ES-I3 (cell line): ENCODE measurements at regions not wholly inside any gene's neighbourhood (a gene's known extent, or its start where the extent isn't known, plus 50 kb on each side); places are given as distances from the start of the nearest gene placed in this dataset.

Source experiments
- H3K36me3 ChIP-seq: 2 replicates; pipeline ENCODE4 v1.6.1; 2013; ENCODE audit warnings: mild to moderate bottlenecking, low read length, control low read depth, moderate library complexity; ENCODE audit not compliant: insufficient read depth
- H3K4me1 ChIP-seq: 2 replicates; pipeline ENCODE4 v1.6.1; 2013; ENCODE audit warnings: mild to moderate bottlenecking, control low read depth, low read length; ENCODE audit not compliant: insufficient read depth
- H3K9ac ChIP-seq: 2 replicates; pipeline ENCODE4 v1.6.1; 2013; ENCODE audit warnings: low read depth, mild to moderate bottlenecking, low read length, moderate library complexity
- H3K9me3 ChIP-seq: 2 replicates; pipeline ENCODE4 v1.6.1; 2013; ENCODE audit warnings: mild to moderate bottlenecking, low read length, moderate library complexity; ENCODE audit not compliant: control insufficient read depth, insufficient read depth

GRCh38 chr2:122244598-122245229, 489.3 kb downstream of the TSN start:
- Histone ChIP-seq H3K4me1 (no peaks in the 10 kb centered on the region), H3K9ac (no peak overlapping the region), H3K36me3 (no peaks in the 10 kb centered on the region), H3K9me3 (no peaks in the 10 kb centered on the region)

- H3K9me3 ChIP-seq, result no peaks in the 10 kb centered on the region
- H3K4me1 ChIP-seq, result no peaks in the 10 kb centered on the region
- H3K36me3 ChIP-seq, result no peaks in the 10 kb centered on the region
- no peak overlapping the region for H3K9ac ChIP-seq
Observed at GRCh38 chr2:122249673-122250072, 494.2 kb downstream of the TSN start.

GRCh38 chr2:122251158-122251557, 495.7 kb downstream of the TSN start:
- no peaks in the 10 kb centered on the region for H3K9me3 ChIP-seq
- no peaks in the 10 kb centered on the region for H3K36me3 ChIP-seq
- no peaks in the 10 kb centered on the region for H3K4me1 ChIP-seq
- H3K9ac ChIP-seq, result no peak overlapping the region

- Histone ChIP-seq H3K4me1 (no peaks in the 10 kb centered on the region), H3K9ac (no peak overlapping the region), H3K9me3 (no peaks in the 10 kb centered on the region), H3K36me3 (no peaks in the 10 kb centered on the region)
Observed at GRCh38 chr2:122251566-122251965, 496.1 kb downstream of the TSN start.

GRCh38 chr2:122255924-122256323, 500.5 kb downstream of the TSN start:
- no peak overlapping the region for H3K9ac ChIP-seq
- H3K4me1 ChIP-seq, result no peaks in the 10 kb centered on the region
- H3K36me3 ChIP-seq, result no peaks in the 10 kb centered on the region
- no peaks in the 10 kb centered on the region for H3K9me3 ChIP-seq

- Histone ChIP-seq H3K36me3 (no peaks in the 10 kb centered on the region), H3K9me3 (no peaks in the 10 kb centered on the region), H3K9ac (no peak overlapping the region), H3K4me1 (no peaks in the 10 kb centered on the region)
Observed at GRCh38 chr2:122261911-122262310, 506.5 kb downstream of the TSN start.

- Histone ChIP-seq H3K36me3 (no peaks in the 10 kb centered on the region), H3K9ac (no peak overlapping the region), H3K4me1 (no peaks in the 10 kb centered on the region), H3K9me3 (no peaks in the 10 kb centered on the region)
Observed at GRCh38 chr2:122263746-122264145, 508.3 kb downstream of the TSN start.

GRCh38 chr2:122266636-122267035, 511.2 kb downstream of the TSN start:
- no peak overlapping the region for H3K9ac ChIP-seq
- H3K9me3 ChIP-seq, result no peaks in the 10 kb centered on the region
- no peaks in the 10 kb centered on the region for H3K4me1 ChIP-seq
- H3K36me3 ChIP-seq, result no peaks in the 10 kb centered on the region

- Histone ChIP-seq H3K9me3 (no peaks in the 10 kb centered on the region), H3K36me3 (no peaks in the 10 kb centered on the region), H3K4me1 (no peaks in the 10 kb centered on the region), H3K9ac (no peak overlapping the region)
Observed at GRCh38 chr2:122267947-122268346, 512.5 kb downstream of the TSN start.

GRCh38 chr2:122273785-122274419, 518.5 kb downstream of the TSN start:
- Histone ChIP-seq H3K9me3 (no peaks in the 10 kb centered on the region), H3K9ac (no peak overlapping the region), H3K4me1 (no peaks in the 10 kb centered on the region), H3K36me3 (no peaks in the 10 kb centered on the region)

GRCh38 chr2:122277956-122278355, 522.5 kb downstream of the TSN start:
- Histone ChIP-seq H3K9me3 (no peaks in the 10 kb centered on the region; the same call in 1 of the 2 replicates), H3K36me3 (no peaks in the 10 kb centered on the region), H3K4me1 (no peaks in the 10 kb centered on the region), H3K9ac (no peak overlapping the region)

GRCh38 chr2:122300758-122301157, 545.3 kb downstream of the TSN start:
- Histone ChIP-seq H3K4me1 (no peaks in the 10 kb centered on the region), H3K9ac (no peak overlapping the region), H3K9me3 (no peaks in the 10 kb centered on the region), H3K36me3 (no peaks in the 10 kb centered on the region; the same call in 1 of the 2 replicates)

GRCh38 chr2:122307763-122308162, 552.3 kb downstream of the TSN start:
- Histone ChIP-seq H3K9ac (no peak overlapping the region), H3K4me1 (no peaks in the 10 kb centered on the region), H3K9me3 (no peaks in the 10 kb centered on the region), H3K36me3 (no peaks in the 10 kb centered on the region)

GRCh38 chr2:122315306-122315705, 559.9 kb downstream of the TSN start:
- Histone ChIP-seq H3K9ac (no peak overlapping the region), H3K9me3 (no peaks in the 10 kb centered on the region), H3K4me1 (no peaks in the 10 kb centered on the region), H3K36me3 (no peaks in the 10 kb centered on the region)

- Histone ChIP-seq H3K36me3 (no peaks in the 10 kb centered on the region), H3K4me1 (no peaks in the 10 kb centered on the region), H3K9ac (no peak overlapping the region), H3K9me3 (no peaks in the 10 kb centered on the region)
Observed at GRCh38 chr2:122319539-122320132, 564.2 kb downstream of the TSN start.
